HCT116 (cell line): ENCODE measurements at regions not wholly inside any gene's neighbourhood (a gene's known extent, or its start where the extent isn't known, plus 50 kb on each side); places are given as distances from the start of the nearest gene placed in this dataset.

ENCODE experiments used
- ATAC-seq: fragments of 200-7000 bp; cut with Tn5 transposase; 2 replicates; pipeline ENCODE4 v1.9.1; 2020; ENCODE audit warnings: mild to moderate bottlenecking, moderate library complexity
- BruUV-seq: library from RNA; stranded (reverse); fragments of 400-500 nt; replicated peaks from 2 replicates; lab custom pipeline; 2021; lab: Mats Ljungman, UMichigan
- CTCF ChIA-PET: fragments of 300-600 bp; sonication (Branson Sonifier 250); formaldehyde crosslinking; loops from one replicate; lab custom pipeline; 2021; ENCODE audit warnings: antibody characterized with exemption; lab: Charles Lee
- POLR2A ChIA-PET: fragments of 300-600, 350-600 bp; sonication (Branson Sonifier 250); formaldehyde crosslinking; loops from one replicate; lab custom pipeline; 2021; ENCODE audit warnings: antibody characterized with exemption; lab: Charles Lee
- RAD21 ChIA-PET, 2 experiments: fragments of 300-600 bp; sonication (Branson Sonifier 250); formaldehyde crosslinking; loops; one replicate each; lab custom pipeline; 2023; ENCODE audit warnings: low total read pairs in 2 of 2; ENCODE audit not compliant: uncharacterized antibody in 2 of 2, unreplicated experiment in 2 of 2, low non-redundant PET in 1 of 2; lab: Charles Lee
- DNase-seq: peaks from one replicate; pipeline ENCODE4 v3.0.0-alpha.2; 2010; ENCODE audit warnings: low read depth, low spot score
- H2AFZ ChIP-seq: fragments of 200-600 bp; shearing (Covaris generic), sonication (generic); 2 replicates; pipeline ENCODE4 v1.6.1; 2017; ENCODE audit warnings: low read depth, mixed run types, mixed read lengths, antibody characterized with exemption, low read length; ENCODE audit not compliant: poor library complexity, severe bottlenecking
- H3K27ac ChIP-seq: 2 replicates; pipeline ENCODE4 v1.5.1; 2012; ENCODE audit warnings: low read depth, low read length
- H3K27me3 ChIP-seq: fragments of 200-600 bp; sonication (generic); 2 replicates; pipeline ENCODE4 v1.6.1; 2016; ENCODE audit warnings: mixed run types, low read length, mixed read lengths; ENCODE audit not compliant: insufficient read depth
- H3K36me3 ChIP-seq, 2 experiments: fragments of 200-500 bp in 1 of 2; fragments of 200-600 bp in 1 of 2; sonication (Bioruptor generic) in 1 of 2; sonication (generic) in 1 of 2; 2 replicates each; pipeline versions ENCODE4 v1.5.1 to v1.6.1; 2014 to 2016; ENCODE audit warnings: low read length in 2 of 2, inconsistent platforms in 1 of 2, mixed read lengths in 1 of 2, mixed run types in 1 of 2; ENCODE audit not compliant: insufficient read depth in 2 of 2, control insufficient read depth in 1 of 2
- H3K4me1 ChIP-seq, 2 experiments: fragments of 200-600 bp in 1 of 2; sonication (generic) in 1 of 2; 2 replicates each; pipeline versions ENCODE4 v1.5.1 to v1.6.1; 2012 to 2017; ENCODE audit warnings: low read length in 2 of 2, inconsistent platforms in 1 of 2, mild to moderate bottlenecking in 1 of 2, mixed read lengths in 1 of 2, mixed run types in 1 of 2, moderate library complexity in 1 of 2; ENCODE audit not compliant: insufficient read depth in 2 of 2, control insufficient read depth in 1 of 2
- H3K4me2 ChIP-seq: fragments of 200-600 bp; sonication (generic); 2 replicates; pipeline ENCODE4 v1.6.1; 2017; ENCODE audit warnings: mixed run types, low read length, mixed read lengths
- H3K4me3 ChIP-seq, 2 experiments: fragments of 200-600 bp in 1 of 2; sonication (generic) in 1 of 2; replicated peaks in 1 of 2; 2 replicates each; pipeline ENCODE4 v1.5.1; 2011 to 2016; ENCODE audit warnings: low read length in 2 of 2, control low read depth in 1 of 2, low read depth in 1 of 2, mild to moderate bottlenecking in 1 of 2, mixed read lengths in 1 of 2, mixed run types in 1 of 2
- H3K79me2 ChIP-seq: fragments of 200-600 bp; sonication (generic); 2 replicates; pipeline ENCODE4 v1.6.1; 2017; ENCODE audit warnings: mild to moderate bottlenecking, mixed run types, low read length, moderate library complexity, mixed read lengths; ENCODE audit not compliant: insufficient read depth
- H3K9ac ChIP-seq: fragments of 200-600 bp; sonication (generic); 2 replicates; pipeline ENCODE4 v1.6.1; 2016; ENCODE audit warnings: low read length, mixed read lengths
- H3K9me2 ChIP-seq: fragments of 200-600 bp; sonication (generic), shearing (Covaris generic); 2 replicates; pipeline ENCODE4 v1.6.1; 2017; ENCODE audit warnings: mixed run types, mild to moderate bottlenecking, moderate library complexity; ENCODE audit not compliant: insufficient read depth
- H3K9me3 ChIP-seq, 2 experiments: fragments of 200-500 bp in 1 of 2; fragments of 200-600 bp in 1 of 2; sonication (Bioruptor generic) in 1 of 2; sonication (generic) in 1 of 2; 2 replicates each; pipeline ENCODE4 v1.6.1; 2014 to 2017; ENCODE audit warnings: low read length in 2 of 2, mixed read lengths in 2 of 2, inconsistent platforms in 1 of 2, low read depth in 1 of 2, mild to moderate bottlenecking in 1 of 2, mixed run types in 1 of 2, moderate library complexity in 1 of 2; ENCODE audit not compliant: control insufficient read depth in 1 of 2, insufficient read depth in 1 of 2
- H4K20me1 ChIP-seq: fragments of 200-600 bp; sonication (generic), shearing (Covaris generic); 2 replicates; pipeline ENCODE4 v1.6.1; 2017; ENCODE audit warnings: mixed run types, mild to moderate bottlenecking, moderate library complexity; ENCODE audit not compliant: insufficient read depth
- CEBPB ChIP-seq: IDR thresholded peaks from 2 replicates; pipeline ENCODE4 v1.6.1; 2012; ENCODE audit warnings: low read depth
- EZH2 ChIP-seq: fragments of 200-600 bp; sonication (generic); IDR thresholded peaks from 2 replicates; pipeline ENCODE4 v1.6.1; 2017; ENCODE audit warnings: antibody characterized with exemption, mixed run types
- EZH2phosphoT487 ChIP-seq: fragments of 200-600 bp; IDR thresholded peaks from 2 replicates; pipeline ENCODE4 v1.6.1; 2018; ENCODE audit warnings: antibody characterized with exemption, borderline replicate concordance
- FOSL1 ChIP-seq: IDR thresholded peaks from 2 replicates; pipeline ENCODE4 v1.6.1; 2012; ENCODE audit warnings: low read depth
- JUND ChIP-seq: IDR thresholded peaks from 2 replicates; pipeline ENCODE4 v1.6.1; 2012
- POLR2A ChIP-seq: IDR thresholded peaks from 2 replicates; pipeline ENCODE4 v1.7.0; 2011; ENCODE audit warnings: borderline replicate concordance; ENCODE audit not compliant: insufficient read depth, insufficient read length; ENCODE audit errors: extremely low read depth
- SIN3A ChIP-seq: IDR thresholded peaks from 2 replicates; pipeline ENCODE4 v1.6.1; 2012; ENCODE audit warnings: low read depth
- SP1 ChIP-seq: IDR thresholded peaks from 2 replicates; pipeline ENCODE4 v1.6.1; 2012; ENCODE audit warnings: low read depth
- SRF ChIP-seq: IDR thresholded peaks from 2 replicates; pipeline ENCODE4 v1.6.1; 2012; ENCODE audit warnings: low read depth
- ZFX ChIP-seq: fragments of 450-650 bp; IDR thresholded peaks from 2 replicates; pipeline ENCODE4 v1.6.1; 2017
- intact Hi-C: fragments of 100-400 bp; cut with micrococcal nuclease; formaldehyde crosslinking; loops from 2 replicates; pipeline ENCODE4 v1.10.0; 2022
- TF ChIP-seq, protein P1 (sequence below), 3 experiments: fragments of 200-600 bp in 1 of 3; sonication (generic) in 1 of 3; IDR thresholded peaks in 2 of 3; conservative IDR thresholded peaks in 1 of 3; 2 replicates each; pipeline ENCODE4 v1.5.1; 2012 to 2017; ENCODE audit warnings: low read depth in 2 of 3, low read length in 2 of 3, antibody characterized with exemption in 1 of 3, borderline replicate concordance in 1 of 3, control low read depth in 1 of 3, mild to moderate bottlenecking in 1 of 3, mixed read lengths in 1 of 3, mixed run types in 1 of 3, moderate library complexity in 1 of 3; ENCODE audit not compliant: insufficient read depth in 1 of 3
- TF ChIP-seq, protein P2 (sequence below): IDR thresholded peaks from 2 replicates; pipeline ENCODE4 v1.6.1; 2012; ENCODE audit warnings: low read depth
- TF ChIP-seq, protein P3 (sequence below): IDR thresholded peaks from 2 replicates; pipeline ENCODE4 v1.6.1; 2011; ENCODE audit warnings: mild to moderate bottlenecking, low read length, moderate library complexity; ENCODE audit not compliant: insufficient replicate concordance; ENCODE audit errors: extremely low read depth

DNA sequence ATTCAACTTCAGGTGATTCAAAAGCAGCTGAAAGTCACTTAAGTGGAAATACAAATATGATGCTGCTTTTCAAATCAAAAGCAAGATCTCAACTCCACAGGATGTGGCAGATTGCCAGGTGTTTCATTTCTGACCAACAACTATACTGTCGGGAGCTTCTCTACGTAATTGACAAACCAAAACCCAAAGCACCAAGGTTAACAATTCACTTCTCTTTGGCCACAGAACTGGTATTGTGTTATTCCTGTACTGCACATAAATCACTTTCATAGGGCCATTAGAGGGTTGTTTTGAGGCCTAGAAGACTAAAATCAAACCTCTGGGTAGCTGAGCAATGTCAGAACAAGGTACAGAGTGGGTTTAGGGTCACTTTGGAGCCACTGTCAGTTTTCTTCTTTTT lies 169.7 kb downstream of the HAO1 start:
- ChIA-PET RAD21 (no interaction called here), CTCF (no interaction called here), POLR2A (no interaction called here)
- Histone ChIP-seq H3K9ac (no peak overlapping the region), H3K9me3 (peaks cover 0 to 13% of the 10 kb centered on the region in 2 experiments; a peak in 2 of 4 replicates), H2AFZ (no peak overlapping the region), H3K79me2 (no peaks in the 10 kb centered on the region), H3K36me3 (no peaks in the 10 kb centered on the region), H3K27me3 (no peaks in the 10 kb centered on the region), H3K4me1 (no peaks in the 10 kb centered on the region), H3K27ac (no peak overlapping the region), H3K4me3 (no peak overlapping the region), H3K4me2 (no peak overlapping the region), H3K9me2 (no peaks in the 10 kb centered on the region), H4K20me1 (no peaks in the 10 kb centered on the region)
- no peak for ATAC-seq
- BruUV-seq: no TSS peak
- no peak for DNase-seq
- TF ChIP-seq CEBPB: no peak
- intact Hi-C loops: no loop called here

DNA sequence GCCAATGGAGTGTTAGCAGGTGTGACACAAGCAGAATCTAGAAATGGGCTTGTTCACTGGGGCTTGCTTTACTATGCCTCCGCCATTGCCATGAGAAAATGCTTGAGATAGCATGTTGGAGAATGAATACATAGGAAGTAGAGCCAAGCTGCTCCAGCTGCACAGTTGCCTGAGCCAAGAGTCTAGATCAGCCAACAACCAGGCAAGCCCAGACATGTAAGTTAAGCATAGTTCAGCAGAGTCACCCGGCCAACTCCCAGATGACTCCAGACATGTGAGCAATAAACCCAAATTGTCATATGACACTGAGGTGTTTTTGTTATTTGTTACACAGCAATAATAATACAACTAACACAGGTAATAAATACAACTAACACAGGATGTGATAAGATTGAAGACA lies 167.9 kb downstream of the HAO1 start:
- BruUV-seq: no TSS peak
- Histone ChIP-seq H3K27me3 (no peaks in the 10 kb centered on the region), H3K36me3 (no peaks in the 10 kb centered on the region), H3K4me2 (no peak overlapping the region), H3K9ac (no peak overlapping the region), H3K79me2 (no peaks in the 10 kb centered on the region), H2AFZ (no peak overlapping the region)
- ChIA-PET RAD21 (no interaction called here), CTCF (no interaction called here)
- no peak for ATAC-seq
- TF ChIP-seq SP1: no peak
- TF ChIP-seq, protein P1, sequence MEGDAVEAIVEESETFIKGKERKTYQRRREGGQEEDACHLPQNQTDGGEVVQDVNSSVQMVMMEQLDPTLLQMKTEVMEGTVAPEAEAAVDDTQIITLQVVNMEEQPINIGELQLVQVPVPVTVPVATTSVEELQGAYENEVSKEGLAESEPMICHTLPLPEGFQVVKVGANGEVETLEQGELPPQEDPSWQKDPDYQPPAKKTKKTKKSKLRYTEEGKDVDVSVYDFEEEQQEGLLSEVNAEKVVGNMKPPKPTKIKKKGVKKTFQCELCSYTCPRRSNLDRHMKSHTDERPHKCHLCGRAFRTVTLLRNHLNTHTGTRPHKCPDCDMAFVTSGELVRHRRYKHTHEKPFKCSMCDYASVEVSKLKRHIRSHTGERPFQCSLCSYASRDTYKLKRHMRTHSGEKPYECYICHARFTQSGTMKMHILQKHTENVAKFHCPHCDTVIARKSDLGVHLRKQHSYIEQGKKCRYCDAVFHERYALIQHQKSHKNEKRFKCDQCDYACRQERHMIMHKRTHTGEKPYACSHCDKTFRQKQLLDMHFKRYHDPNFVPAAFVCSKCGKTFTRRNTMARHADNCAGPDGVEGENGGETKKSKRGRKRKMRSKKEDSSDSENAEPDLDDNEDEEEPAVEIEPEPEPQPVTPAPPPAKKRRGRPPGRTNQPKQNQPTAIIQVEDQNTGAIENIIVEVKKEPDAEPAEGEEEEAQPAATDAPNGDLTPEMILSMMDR (IDR thresholded peaks at IDR 0.05 in 2 of 3, conservative IDR thresholded peaks at IDR 0.05 in 1 of 3; ENCODE audit: borderline replicate concordance in 1 of 3, insufficient read depth in 1 of 3, low read depth in 2 of 3, low read length in 2 of 3): no peak
- no peak for TF ChIP-seq ZFX
- no peak for TF ChIP-seq POLR2A
- TF ChIP-seq, protein P2, sequence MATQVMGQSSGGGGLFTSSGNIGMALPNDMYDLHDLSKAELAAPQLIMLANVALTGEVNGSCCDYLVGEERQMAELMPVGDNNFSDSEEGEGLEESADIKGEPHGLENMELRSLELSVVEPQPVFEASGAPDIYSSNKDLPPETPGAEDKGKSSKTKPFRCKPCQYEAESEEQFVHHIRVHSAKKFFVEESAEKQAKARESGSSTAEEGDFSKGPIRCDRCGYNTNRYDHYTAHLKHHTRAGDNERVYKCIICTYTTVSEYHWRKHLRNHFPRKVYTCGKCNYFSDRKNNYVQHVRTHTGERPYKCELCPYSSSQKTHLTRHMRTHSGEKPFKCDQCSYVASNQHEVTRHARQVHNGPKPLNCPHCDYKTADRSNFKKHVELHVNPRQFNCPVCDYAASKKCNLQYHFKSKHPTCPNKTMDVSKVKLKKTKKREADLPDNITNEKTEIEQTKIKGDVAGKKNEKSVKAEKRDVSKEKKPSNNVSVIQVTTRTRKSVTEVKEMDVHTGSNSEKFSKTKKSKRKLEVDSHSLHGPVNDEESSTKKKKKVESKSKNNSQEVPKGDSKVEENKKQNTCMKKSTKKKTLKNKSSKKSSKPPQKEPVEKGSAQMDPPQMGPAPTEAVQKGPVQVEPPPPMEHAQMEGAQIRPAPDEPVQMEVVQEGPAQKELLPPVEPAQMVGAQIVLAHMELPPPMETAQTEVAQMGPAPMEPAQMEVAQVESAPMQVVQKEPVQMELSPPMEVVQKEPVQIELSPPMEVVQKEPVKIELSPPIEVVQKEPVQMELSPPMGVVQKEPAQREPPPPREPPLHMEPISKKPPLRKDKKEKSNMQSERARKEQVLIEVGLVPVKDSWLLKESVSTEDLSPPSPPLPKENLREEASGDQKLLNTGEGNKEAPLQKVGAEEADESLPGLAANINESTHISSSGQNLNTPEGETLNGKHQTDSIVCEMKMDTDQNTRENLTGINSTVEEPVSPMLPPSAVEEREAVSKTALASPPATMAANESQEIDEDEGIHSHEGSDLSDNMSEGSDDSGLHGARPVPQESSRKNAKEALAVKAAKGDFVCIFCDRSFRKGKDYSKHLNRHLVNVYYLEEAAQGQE: no peak
- no peak for TF ChIP-seq SRF
- TF ChIP-seq EZH2phosphoT487: no peak
- no peak for TF ChIP-seq SIN3A
- no peak for TF ChIP-seq JUND
- TF ChIP-seq, protein P3, sequence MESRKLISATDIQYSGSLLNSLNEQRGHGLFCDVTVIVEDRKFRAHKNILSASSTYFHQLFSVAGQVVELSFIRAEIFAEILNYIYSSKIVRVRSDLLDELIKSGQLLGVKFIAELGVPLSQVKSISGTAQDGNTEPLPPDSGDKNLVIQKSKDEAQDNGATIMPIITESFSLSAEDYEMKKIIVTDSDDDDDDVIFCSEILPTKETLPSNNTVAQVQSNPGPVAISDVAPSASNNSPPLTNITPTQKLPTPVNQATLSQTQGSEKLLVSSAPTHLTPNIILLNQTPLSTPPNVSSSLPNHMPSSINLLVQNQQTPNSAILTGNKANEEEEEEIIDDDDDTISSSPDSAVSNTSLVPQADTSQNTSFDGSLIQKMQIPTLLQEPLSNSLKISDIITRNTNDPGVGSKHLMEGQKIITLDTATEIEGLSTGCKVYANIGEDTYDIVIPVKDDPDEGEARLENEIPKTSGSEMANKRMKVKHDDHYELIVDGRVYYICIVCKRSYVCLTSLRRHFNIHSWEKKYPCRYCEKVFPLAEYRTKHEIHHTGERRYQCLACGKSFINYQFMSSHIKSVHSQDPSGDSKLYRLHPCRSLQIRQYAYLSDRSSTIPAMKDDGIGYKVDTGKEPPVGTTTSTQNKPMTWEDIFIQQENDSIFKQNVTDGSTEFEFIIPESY: no peak
- no peak for TF ChIP-seq EZH2
- TF ChIP-seq FOSL1: no peak
- TF ChIP-seq, all 23 proteins: peak for 0
- H3K9me2 ChIP-seq: no peaks in the 10 kb centered on the region
- no peak overlapping the region for H3K4me3 ChIP-seq
- no peak for DNase-seq
- no peak overlapping the region for H3K27ac ChIP-seq
- H4K20me1 ChIP-seq: no peaks in the 10 kb centered on the region
- no peaks in the 10 kb centered on the region for H3K4me1 ChIP-seq
- POLR2A ChIA-PET: no interaction called here
- intact Hi-C loops: no loop called here
- H3K9me3 ChIP-seq: peaks cover 0 to 16% of the 10 kb centered on the region in 2 experiments; a peak in 2 of 4 replicates
